ENCODE measurements at regions not wholly inside any gene's neighbourhood (a gene's known extent, or its start where the extent isn't known, plus 50 kb on each side); places are given as distances from the start of the nearest gene placed in this dataset.
A peak's percentile ranks its signal among the peaks of the same experiment; 100 is the strongest.

DNA sequence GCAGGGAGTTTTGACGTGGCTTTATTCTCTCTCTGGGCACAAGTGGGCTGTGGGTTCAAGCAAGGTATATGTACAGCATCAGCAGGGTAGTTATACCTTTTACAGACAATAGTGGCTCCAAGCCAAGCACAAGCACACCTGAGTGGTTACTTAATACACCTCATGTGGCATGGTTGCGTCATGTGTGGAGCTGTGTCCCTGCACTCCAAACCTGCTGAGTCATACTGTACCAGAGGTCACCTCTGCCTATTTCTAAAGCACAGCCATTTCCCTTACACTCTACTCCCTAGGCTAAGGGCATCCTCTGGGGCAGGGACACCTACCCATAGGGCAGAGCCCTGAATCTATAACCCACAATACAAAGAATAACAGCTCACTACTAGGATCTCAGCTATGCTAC lies 147.3 kb downstream of the OSTF1 start (continued):
- TF ChIP-seq RXRA (IDR thresholded peaks at IDR 0.05) (peak; percentile 61 to 91), HNF4A (conservative IDR thresholded peaks at IDR 0.05) (peak; percentile 78 to 81)

DNA sequence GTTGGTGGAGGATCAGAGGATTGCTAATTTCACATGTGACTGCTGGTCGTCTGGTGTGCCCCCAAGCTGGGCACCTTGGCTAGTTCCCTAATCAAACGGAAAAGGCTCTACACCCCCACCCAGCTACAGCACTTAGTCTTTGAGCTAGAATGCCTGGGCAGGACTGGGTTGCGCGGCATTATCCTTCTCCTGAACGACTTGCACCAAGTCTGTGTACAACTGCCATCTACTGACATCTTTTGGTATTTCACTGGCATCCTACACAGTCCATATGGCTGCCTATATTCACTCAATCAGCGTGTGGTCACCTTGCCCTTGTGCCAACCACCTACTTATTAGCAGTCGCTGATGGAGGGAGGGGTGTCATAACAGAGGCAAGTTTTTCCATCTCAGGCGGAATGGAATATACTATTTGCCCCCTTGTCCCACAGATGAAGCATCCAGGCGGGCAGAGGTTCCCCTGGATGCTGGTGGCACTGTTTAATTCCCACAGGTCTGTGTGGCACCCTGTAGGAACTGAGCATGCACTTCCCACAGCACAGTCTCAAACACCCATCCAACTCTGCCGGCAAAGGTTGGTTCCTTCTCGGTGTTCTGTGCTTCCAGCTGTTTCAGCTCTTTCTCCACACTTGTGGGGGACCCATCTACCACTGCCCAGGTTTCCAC lies 150.1 kb downstream of the OSTF1 start:
- peaks cover 0 to 20% (median 8%) of the 10 kb centered on the region in 4 donors for H3K4me1 ChIP-seq (ENCODE audit: control insufficient read depth in 4 of 4, insufficient read depth in 4 of 4, low read length in 3 of 4)
- H3K36me3 ChIP-seq (ENCODE audit: control insufficient read depth in 4 of 4, insufficient read depth in 3 of 4, low read depth in 1 of 4, low read length in 3 of 4), result peaks cover 0 to 4% (median 0%) of the 10 kb centered on the region in 4 donors
- H3K9me3 ChIP-seq (ENCODE audit: control insufficient read depth in 4 of 4, low read length in 3 of 4), result no peaks in the 10 kb centered on the region
- no peaks in the 10 kb centered on the region for H3K27me3 ChIP-seq (ENCODE audit: control insufficient read depth in 4 of 4, insufficient read depth in 4 of 4, low read length in 3 of 4)
- no peak overlapping the region for H3K4me3 ChIP-seq (ENCODE audit: low read depth in 1 of 3, low read length in 3 of 3)
- TF ChIP-seq ZBTB33 (IDR thresholded peaks at IDR 0.05), result no peak
- TF ChIP-seq RAD21 (IDR thresholded peaks at IDR 0.05), result peak; percentile 90 to 92
- TF ChIP-seq, protein P1, sequence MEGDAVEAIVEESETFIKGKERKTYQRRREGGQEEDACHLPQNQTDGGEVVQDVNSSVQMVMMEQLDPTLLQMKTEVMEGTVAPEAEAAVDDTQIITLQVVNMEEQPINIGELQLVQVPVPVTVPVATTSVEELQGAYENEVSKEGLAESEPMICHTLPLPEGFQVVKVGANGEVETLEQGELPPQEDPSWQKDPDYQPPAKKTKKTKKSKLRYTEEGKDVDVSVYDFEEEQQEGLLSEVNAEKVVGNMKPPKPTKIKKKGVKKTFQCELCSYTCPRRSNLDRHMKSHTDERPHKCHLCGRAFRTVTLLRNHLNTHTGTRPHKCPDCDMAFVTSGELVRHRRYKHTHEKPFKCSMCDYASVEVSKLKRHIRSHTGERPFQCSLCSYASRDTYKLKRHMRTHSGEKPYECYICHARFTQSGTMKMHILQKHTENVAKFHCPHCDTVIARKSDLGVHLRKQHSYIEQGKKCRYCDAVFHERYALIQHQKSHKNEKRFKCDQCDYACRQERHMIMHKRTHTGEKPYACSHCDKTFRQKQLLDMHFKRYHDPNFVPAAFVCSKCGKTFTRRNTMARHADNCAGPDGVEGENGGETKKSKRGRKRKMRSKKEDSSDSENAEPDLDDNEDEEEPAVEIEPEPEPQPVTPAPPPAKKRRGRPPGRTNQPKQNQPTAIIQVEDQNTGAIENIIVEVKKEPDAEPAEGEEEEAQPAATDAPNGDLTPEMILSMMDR (IDR thresholded peaks at IDR 0.05; ENCODE audit: low read depth, low read length, missing input control), result peak; percentile 83
- no peak overlapping the region for H3K27ac ChIP-seq (ENCODE audit: low read depth in 1 of 2, low read length in 2 of 2)
- no peak overlapping the region for H3K9ac ChIP-seq (ENCODE audit: low read depth in 1 of 2, low read length in 2 of 2)
- DNase-seq (ENCODE audit: low spot score), result no peak
- WGBS, result 54% methylated on average over 11 of the region's 11 CpGs

DNA sequence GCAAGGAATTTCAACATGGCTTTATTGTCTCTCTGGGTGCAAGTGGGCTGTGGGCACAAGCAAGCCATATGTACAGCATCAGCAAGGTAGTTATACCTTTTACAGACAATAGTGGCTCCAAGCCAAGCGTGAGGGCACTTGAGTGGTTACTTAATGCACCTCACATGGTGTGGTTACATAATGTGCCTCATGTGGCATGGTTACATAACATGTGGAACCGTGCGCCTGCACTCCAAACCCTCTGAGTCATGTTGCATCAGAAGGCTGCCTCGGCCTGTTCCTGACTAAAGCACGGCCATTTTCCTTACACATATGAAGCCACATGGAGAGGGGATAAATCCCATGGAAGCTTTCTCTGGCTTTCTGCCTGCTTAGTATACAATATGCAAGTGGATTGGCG lies 150.9 kb downstream of the OSTF1 start:
- WGBS, result 46% methylated on average over 6 of the region's 6 CpGs
- peaks cover 0 to 4% (median 0%) of the 10 kb centered on the region in 4 donors for H3K36me3 ChIP-seq (ENCODE audit: control insufficient read depth in 4 of 4, insufficient read depth in 3 of 4, low read depth in 1 of 4, low read length in 3 of 4)
- no peak overlapping the region for H3K27ac ChIP-seq (ENCODE audit: low read depth in 1 of 2, low read length in 2 of 2)
- no peak overlapping the region for H3K9ac ChIP-seq (ENCODE audit: low read depth in 1 of 2, low read length in 2 of 2)
- H3K4me1 ChIP-seq (ENCODE audit: control insufficient read depth in 4 of 4, insufficient read depth in 4 of 4, low read length in 3 of 4), result peaks cover 0 to 20% (median 8%) of the 10 kb centered on the region in 4 donors
- no peaks in the 10 kb centered on the region for H3K27me3 ChIP-seq (ENCODE audit: control insufficient read depth in 4 of 4, insufficient read depth in 4 of 4, low read length in 3 of 4)
- TF ChIP-seq RAD21 (IDR thresholded peaks at IDR 0.05) (peak in 1 of 2 donors; percentile 14), JUND (IDR thresholded peaks at IDR 0.05) (peak in 1 of 2 donors; percentile 26), HNF4A (conservative IDR thresholded peaks at IDR 0.05) (peak; percentile 42 to 48), HNF4G (IDR thresholded peaks at IDR 0.05) (no peak), NR2F2 (IDR thresholded peaks at IDR 0.05) (no peak), GABPA (IDR thresholded peaks at IDR 0.05 in 1 of 2, conservative IDR thresholded peaks at IDR 0.05 in 1 of 2) (no peak), YY1 (IDR thresholded peaks at IDR 0.05) (peak; percentile 60), RXRA (IDR thresholded peaks at IDR 0.05) (peak in 1 of 2 donors; percentile 44), EGR1 (IDR thresholded peaks at IDR 0.05; ENCODE audit: low read depth in 2 of 2) (no peak)
- TF ChIP-seq, protein P2, sequence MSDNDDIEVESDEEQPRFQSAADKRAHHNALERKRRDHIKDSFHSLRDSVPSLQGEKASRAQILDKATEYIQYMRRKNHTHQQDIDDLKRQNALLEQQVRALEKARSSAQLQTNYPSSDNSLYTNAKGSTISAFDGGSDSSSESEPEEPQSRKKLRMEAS (IDR thresholded peaks at IDR 0.05), result peak; percentile 21
- TF ChIP-seq, protein P1 (IDR thresholded peaks at IDR 0.05; ENCODE audit: low read depth, low read length, missing input control), result no peak
- TF ChIP-seq, protein P3, sequence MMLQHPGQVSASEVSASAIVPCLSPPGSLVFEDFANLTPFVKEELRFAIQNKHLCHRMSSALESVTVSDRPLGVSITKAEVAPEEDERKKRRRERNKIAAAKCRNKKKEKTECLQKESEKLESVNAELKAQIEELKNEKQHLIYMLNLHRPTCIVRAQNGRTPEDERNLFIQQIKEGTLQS (IDR thresholded peaks at IDR 0.05), result peak; percentile 71
- H3K9me3 ChIP-seq (ENCODE audit: control insufficient read depth in 4 of 4, low read length in 3 of 4), result no peaks in the 10 kb centered on the region
- H3K4me3 ChIP-seq (ENCODE audit: low read depth in 1 of 3, low read length in 3 of 3), result no peak overlapping the region
- no peak for DNase-seq (ENCODE audit: low spot score)

Data from liver (tissue), 8 donors.